HepG2 (cell line): ENCODE measurements at regions not wholly inside any gene's neighbourhood (a gene's known extent, or its start where the extent isn't known, plus 50 kb on each side); places are given as distances from the start of the nearest gene placed in this dataset.

ENCODE experiments used
- CBX1 ChIP-seq: IDR thresholded peaks from one replicate; pipeline ENCODE4 v1.6.1; 2016; ENCODE audit warnings: antibody characterized with exemption, low read depth
- CEBPG ChIP-seq: IDR thresholded peaks from 2 replicates; pipeline ENCODE4 v1.6.1; 2016
- CHD4 ChIP-seq: fragments of 200-600 bp; sonication (generic); IDR thresholded peaks from 2 replicates; pipeline ENCODE4 v1.7.0; 2017; ENCODE audit warnings: mild to moderate bottlenecking, low read length, borderline replicate concordance
- EED ChIP-seq: sonication (generic); formaldehyde crosslinking; IDR thresholded peaks from 2 replicates; pipeline ENCODE4 v1.5.0; 2020; ENCODE audit warnings: mild to moderate bottlenecking, missing genetic modification reagents
- GFI1 ChIP-seq: sonication (generic); formaldehyde crosslinking; IDR thresholded peaks from 2 replicates; pipeline ENCODE4 v1.5.0; 2020; ENCODE audit warnings: missing genetic modification reagents, mild to moderate bottlenecking, borderline replicate concordance
- ISL2 ChIP-seq: sonication (generic); formaldehyde crosslinking; IDR thresholded peaks from 2 replicates; pipeline ENCODE4 v1.5.0; 2020; ENCODE audit warnings: missing genetic modification reagents
- JUN ChIP-seq: sonication (generic); formaldehyde crosslinking; IDR thresholded peaks from 2 replicates; pipeline ENCODE4 v1.4.0; 2020; ENCODE audit warnings: mild to moderate bottlenecking, missing genetic modification reagents
- LCORL ChIP-seq, 2 experiments: fragments of 450-650 bp in 1 of 2; sonication (generic) in 1 of 2; formaldehyde crosslinking in 1 of 2; IDR thresholded peaks; 2 replicates each; pipeline versions ENCODE4 v1.5.0 to v1.6.1; 2017 to 2020; ENCODE audit warnings: antibody characterized with exemption in 1 of 2, missing genetic modification reagents in 1 of 2
- MBD4 ChIP-seq: IDR thresholded peaks from 2 replicates; pipeline ENCODE4 v1.6.1; 2012; ENCODE audit warnings: low read length, inconsistent platforms, borderline replicate concordance
- MLX ChIP-seq: IDR thresholded peaks from 2 replicates; pipeline ENCODE4 v1.6.1; 2016
- NCOA1 ChIP-seq: sonication (generic); formaldehyde crosslinking; IDR thresholded peaks from 2 replicates; pipeline ENCODE4 v1.9.0; 2021; ENCODE audit warnings: missing genetic modification reagents
- NR2F2 ChIP-seq: IDR thresholded peaks from 2 replicates; pipeline ENCODE4 v1.6.1; 2012; ENCODE audit warnings: low read depth, inconsistent platforms, borderline replicate concordance
- POLR2G ChIP-seq: fragments of 200-400 bp; formaldehyde crosslinking; IDR thresholded peaks from 2 replicates; pipeline ENCODE4 v1.6.1; 2018; ENCODE audit warnings: mild to moderate bottlenecking, low read depth, low read length, moderate library complexity
- REXO4 ChIP-seq: sonication (generic); formaldehyde crosslinking; IDR thresholded peaks from 2 replicates; pipeline ENCODE4 v1.8.0; 2022; ENCODE audit warnings: missing genetic modification reagents, mild to moderate bottlenecking, borderline replicate concordance
- SAFB2 ChIP-seq: sonication (generic); formaldehyde crosslinking; IDR thresholded peaks from 2 replicates; pipeline ENCODE4 v1.5.1; 2020; ENCODE audit warnings: missing genetic modification reagents, low read depth, mild to moderate bottlenecking, borderline replicate concordance
- SALL1 ChIP-seq: sonication (generic); formaldehyde crosslinking; IDR thresholded peaks from 2 replicates; pipeline ENCODE4 v1.8.0; 2022; ENCODE audit warnings: mild to moderate bottlenecking, missing genetic modification reagents
- SMARCC2 ChIP-seq: fragments of 450-650 bp; IDR thresholded peaks from 2 replicates; pipeline ENCODE4 v1.6.1; 2017; ENCODE audit warnings: antibody characterized with exemption, mild to moderate bottlenecking
- ZBTB43 ChIP-seq: sonication (generic); formaldehyde crosslinking; conservative IDR thresholded peaks from 2 replicates; pipeline ENCODE4 v1.4.0; 2020; ENCODE audit warnings: missing genetic modification reagents
- ZFP82 ChIP-seq: sonication (generic); formaldehyde crosslinking; IDR thresholded peaks from 2 replicates; pipeline ENCODE4 v1.5.1; 2020; ENCODE audit warnings: mild to moderate bottlenecking, missing genetic modification reagents, borderline replicate concordance
- ZNF331 ChIP-seq: sonication (generic); formaldehyde crosslinking; IDR thresholded peaks from 2 replicates; pipeline ENCODE4 v1.4.0; 2020; ENCODE audit warnings: missing genetic modification reagents
- ZNF350 ChIP-seq: sonication (generic); formaldehyde crosslinking; IDR thresholded peaks from 2 replicates; pipeline ENCODE4 v1.4.0; 2020; ENCODE audit warnings: mild to moderate bottlenecking, low read depth, missing genetic modification reagents, borderline replicate concordance
- ZNF367 ChIP-seq: sonication (generic); formaldehyde crosslinking; IDR thresholded peaks from 2 replicates; pipeline ENCODE4 v1.4.0; 2020; ENCODE audit warnings: missing genetic modification reagents, borderline replicate concordance
- ZNF674 ChIP-seq: sonication (generic); formaldehyde crosslinking; IDR thresholded peaks from 2 replicates; pipeline ENCODE4 v1.5.0; 2020; ENCODE audit warnings: low read depth, mild to moderate bottlenecking, missing genetic modification reagents
- ZNF724P ChIP-seq: sonication (generic); formaldehyde crosslinking; IDR thresholded peaks from 2 replicates; pipeline ENCODE4 v1.8.0; 2022; ENCODE audit warnings: missing genetic modification reagents, borderline replicate concordance
- ZNF816 ChIP-seq: sonication (generic); formaldehyde crosslinking; IDR thresholded peaks from 2 replicates; pipeline ENCODE4 v1.8.0; 2022; ENCODE audit warnings: missing genetic modification reagents, mild to moderate bottlenecking, borderline replicate concordance
- ZSCAN12 ChIP-seq: sonication (generic); formaldehyde crosslinking; IDR thresholded peaks from 2 replicates; pipeline ENCODE4 v1.9.0; 2021; ENCODE audit warnings: mild to moderate bottlenecking, missing genetic modification reagents
- TF ChIP-seq, protein P1 (sequence below): sonication (generic); formaldehyde crosslinking; IDR thresholded peaks from 2 replicates; pipeline ENCODE4 v1.4.0; 2020; ENCODE audit warnings: missing genetic modification reagents

- no peak; the same call in 1 of the 2 replicates for TF ChIP-seq ZNF816 (CRISPR knock-in tag)
- no peak for TF ChIP-seq LCORL (IDR thresholded peaks at IDR 0.05)
- TF ChIP-seq LCORL (CRISPR knock-in tag; IDR thresholded peaks at IDR 0.05) = peak; percentile 34; the same call in 1 of the 2 replicates
- TF ChIP-seq GFI1 (CRISPR knock-in tag) = peak; percentile 65; the same call in 1 of the 2 replicates
- TF ChIP-seq NCOA1 (CRISPR knock-in tag) = peak; percentile 59; the same call in 1 of the 2 replicates
- peak; percentile 90 for TF ChIP-seq ZNF350 (CRISPR knock-in tag)
- peak; percentile 67; the same call in 1 of the 2 replicates for TF ChIP-seq ZNF724P (CRISPR knock-in tag)
- TF ChIP-seq, protein P1, sequence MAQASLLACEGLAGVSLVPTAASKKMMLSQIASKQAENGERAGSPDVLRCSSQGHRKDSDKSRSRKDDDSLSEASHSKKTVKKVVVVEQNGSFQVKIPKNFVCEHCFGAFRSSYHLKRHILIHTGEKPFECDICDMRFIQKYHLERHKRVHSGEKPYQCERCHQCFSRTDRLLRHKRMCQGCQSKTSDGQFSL = 0 out of 2 replicates have a peak, but pooled peaks have one; percentile 50
- TF ChIP-seq ZNF367 = 0 out of 2 replicates have a peak, but pooled peaks have one; percentile 10
- TF ChIP-seq NR2F2 = no peak; the same call in 1 of the 2 replicates
- TF ChIP-seq SALL1 = peak; percentile 90
- TF ChIP-seq SAFB2 (CRISPR knock-in tag) = no peak; the same call in 1 of the 2 replicates
- no peak for TF ChIP-seq ZBTB43 (CRISPR knock-in tag)
- peak; percentile 97 for TF ChIP-seq CBX1
- TF ChIP-seq ISL2 (CRISPR knock-in tag) = peak; percentile 83
- peak; percentile 65 for TF ChIP-seq CEBPG (CRISPR knock-in tag)
- TF ChIP-seq ZNF331 = peak; percentile 95
- 0 out of 2 replicates have a peak, but pooled peaks have one; percentile 49 for TF ChIP-seq ZSCAN12 (CRISPR knock-in tag)
- no peak for TF ChIP-seq MLX
- TF ChIP-seq JUN = no peak
- TF ChIP-seq ZFP82 = no peak
- TF ChIP-seq REXO4 (CRISPR knock-in tag) = no peak
- TF ChIP-seq ZNF674 (CRISPR knock-in tag) = no peak
- no peak for TF ChIP-seq SMARCC2
- TF ChIP-seq MBD4 = no peak
- TF ChIP-seq POLR2G = peak; percentile 87
- TF ChIP-seq CHD4 = no peak
- no peak for TF ChIP-seq EED (CRISPR knock-in tag)
Observed at GRCh38 chr2:41840702-41841551, 206.9 kb upstream of the PKDCC start (continued).
